ENCODE measurements at regions not wholly inside any gene's neighbourhood (a gene's known extent, or its start where the extent isn't known, plus 50 kb on each side); places are given as distances from the start of the nearest gene placed in this dataset.

- WGBS, 4 donors = 20 to 56% (median 38%) methylated on average over 1 of the region's 1 CpG
- H3K27me3 ChIP-seq = no peaks in the 10 kb centered on the region
These were observed 408.2 kb downstream of the SMARCA1 start for GRCh38 chrX:129115104-129115503.

DNA sequence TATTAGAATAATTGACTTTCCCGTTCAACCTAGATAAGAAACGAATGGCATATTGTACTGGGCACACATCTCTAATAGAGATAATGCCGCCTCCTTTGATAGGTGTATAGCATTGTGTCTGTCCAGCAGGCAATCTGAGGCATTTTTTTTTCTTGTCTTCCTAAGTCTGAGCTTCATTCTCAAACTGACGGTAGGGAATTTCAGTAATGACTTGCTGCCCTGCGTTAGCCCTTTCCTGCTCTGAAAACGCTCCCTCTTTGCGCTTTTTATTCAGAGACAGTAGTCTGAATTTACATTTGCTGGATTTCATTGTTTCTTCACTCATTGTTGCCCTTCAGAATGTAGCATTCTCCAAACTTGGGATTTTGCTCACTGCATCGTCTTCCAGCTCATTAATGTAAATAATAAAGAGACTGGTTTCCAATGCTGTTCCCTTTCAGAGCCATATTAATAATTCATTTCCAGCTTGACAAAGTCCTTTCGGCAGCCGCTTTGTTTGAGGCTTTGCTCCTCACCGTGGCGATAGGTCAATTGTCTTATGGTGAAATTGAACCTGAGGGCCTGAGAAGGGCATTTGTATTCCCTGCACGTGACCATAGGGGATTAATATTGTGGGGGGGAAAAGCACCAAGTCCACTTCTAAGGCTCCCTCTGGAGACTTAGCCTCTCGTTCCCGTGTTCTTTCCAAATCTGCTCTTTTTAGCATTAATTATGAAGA lies 412.1 kb downstream of the SMARCA1 start:
- H3K27me3 ChIP-seq = no peaks in the 10 kb centered on the region
- H3K4me3 ChIP-seq = no peak overlapping the region
- intact Hi-C loops (cut with DNase I) = no loop called here
- DNase-seq = no peak
- H3K9me3 ChIP-seq = no peaks in the 10 kb centered on the region
- WGBS, 4 donors = 72 to 87% (median 82%) methylated on average over 15 of the region's 15 CpGs
- TF ChIP-seq POLR2A (IDR thresholded peaks at IDR 0.05) = no peak
- TF ChIP-seq, protein P1, sequence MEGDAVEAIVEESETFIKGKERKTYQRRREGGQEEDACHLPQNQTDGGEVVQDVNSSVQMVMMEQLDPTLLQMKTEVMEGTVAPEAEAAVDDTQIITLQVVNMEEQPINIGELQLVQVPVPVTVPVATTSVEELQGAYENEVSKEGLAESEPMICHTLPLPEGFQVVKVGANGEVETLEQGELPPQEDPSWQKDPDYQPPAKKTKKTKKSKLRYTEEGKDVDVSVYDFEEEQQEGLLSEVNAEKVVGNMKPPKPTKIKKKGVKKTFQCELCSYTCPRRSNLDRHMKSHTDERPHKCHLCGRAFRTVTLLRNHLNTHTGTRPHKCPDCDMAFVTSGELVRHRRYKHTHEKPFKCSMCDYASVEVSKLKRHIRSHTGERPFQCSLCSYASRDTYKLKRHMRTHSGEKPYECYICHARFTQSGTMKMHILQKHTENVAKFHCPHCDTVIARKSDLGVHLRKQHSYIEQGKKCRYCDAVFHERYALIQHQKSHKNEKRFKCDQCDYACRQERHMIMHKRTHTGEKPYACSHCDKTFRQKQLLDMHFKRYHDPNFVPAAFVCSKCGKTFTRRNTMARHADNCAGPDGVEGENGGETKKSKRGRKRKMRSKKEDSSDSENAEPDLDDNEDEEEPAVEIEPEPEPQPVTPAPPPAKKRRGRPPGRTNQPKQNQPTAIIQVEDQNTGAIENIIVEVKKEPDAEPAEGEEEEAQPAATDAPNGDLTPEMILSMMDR (IDR thresholded peaks at IDR 0.05) = no peak
- no peak overlapping the region for H3K27ac ChIP-seq
- no peaks in the 10 kb centered on the region for H3K4me1 ChIP-seq
- ATAC-seq = no peak
- no peaks in the 10 kb centered on the region for H3K36me3 ChIP-seq

More at GRCh38 chrX:129115104-129115503, 408.2 kb downstream of the SMARCA1 start:
- no peak overlapping the region for H3K4me3 ChIP-seq
- no peaks in the 10 kb centered on the region for H3K36me3 ChIP-seq
- no peaks in the 10 kb centered on the region for H3K4me1 ChIP-seq
- intact Hi-C loops (cut with DNase I) = no loop called here
- no peak for ATAC-seq
- no peak overlapping the region for H3K27ac ChIP-seq
- no peak for DNase-seq
- TF ChIP-seq, protein P1 (IDR thresholded peaks at IDR 0.05) = peak in 5 of 12 donors; percentile 12 to 19 (median 13)
- no peak for TF ChIP-seq POLR2A (IDR thresholded peaks at IDR 0.05)
- H3K9me3 ChIP-seq = no peaks in the 10 kb centered on the region

DNA sequence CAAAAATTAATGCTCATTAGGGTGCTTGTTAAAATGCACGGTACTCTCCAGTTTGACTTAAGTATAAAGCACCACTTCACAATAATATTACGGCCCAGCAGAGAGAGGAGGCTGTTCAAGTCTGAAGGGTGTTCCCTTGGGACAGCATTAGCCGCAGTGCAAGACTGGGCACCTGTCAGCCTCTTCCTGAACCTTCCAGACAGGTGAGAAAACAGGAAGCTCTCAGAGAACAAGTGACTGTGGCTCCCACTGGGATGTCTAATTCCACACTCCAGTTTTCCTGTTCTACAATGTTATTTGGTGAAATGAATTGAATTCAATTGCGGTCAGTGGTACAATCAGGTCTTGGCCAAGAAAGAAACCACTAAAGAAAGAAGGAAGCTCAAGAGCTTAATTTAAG lies 414.4 kb downstream of the SMARCA1 start:
- Histone ChIP-seq H3K4me3 (no peak overlapping the region), H3K9me3 (no peaks in the 10 kb centered on the region), H3K4me1 (no peaks in the 10 kb centered on the region), H3K27ac (no peak overlapping the region), H3K27me3 (no peaks in the 10 kb centered on the region), H3K36me3 (no peaks in the 10 kb centered on the region)
- intact Hi-C loops (cut with DNase I) = no loop called here
- ATAC-seq = no peak
- TF ChIP-seq, protein P1 (IDR thresholded peaks at IDR 0.05) = no peak
- TF ChIP-seq POLR2A (IDR thresholded peaks at IDR 0.05) = no peak
- no peak for DNase-seq
- WGBS, 4 donors = 73 to 87% (median 75%) methylated on average over 4 of the region's 4 CpGs

DNA sequence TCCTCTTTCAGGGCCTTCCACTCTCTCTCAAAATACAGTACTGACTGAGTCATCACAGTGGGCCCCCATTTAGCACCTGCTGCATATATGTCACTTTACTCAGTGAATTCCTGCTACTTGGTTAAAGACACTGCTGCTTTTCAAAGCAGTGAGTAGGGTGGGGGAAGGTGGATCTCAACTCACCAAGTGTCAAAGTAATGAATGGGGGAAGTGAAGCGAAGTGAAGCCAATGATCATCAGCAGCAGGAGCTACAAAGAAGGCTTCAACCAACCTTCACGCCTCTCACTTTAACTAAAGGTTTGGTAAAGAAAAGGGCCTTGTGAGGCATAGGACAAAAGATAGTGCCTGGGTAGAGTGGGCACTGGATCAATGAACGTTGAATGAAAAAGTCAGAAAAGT lies 424.1 kb downstream of the SMARCA1 start:
- ATAC-seq (no peak), DNase-seq (no peak)
- no peaks in the 10 kb centered on the region for H3K9me3 ChIP-seq
- H3K36me3 ChIP-seq = no peaks in the 10 kb centered on the region
- TF ChIP-seq, protein P1 (IDR thresholded peaks at IDR 0.05) = no peak
- TF ChIP-seq POLR2A (IDR thresholded peaks at IDR 0.05) = no peak
- no peak overlapping the region for H3K27ac ChIP-seq
- peaks cover 0 to 5% (median 0%) of the 10 kb centered on the region in 9 donors for H3K27me3 ChIP-seq
- no peak overlapping the region for H3K4me3 ChIP-seq
- no peaks in the 10 kb centered on the region for H3K4me1 ChIP-seq
- WGBS, 4 donors = 67 to 90% (median 83%) methylated on average over 3 of the region's 3 CpGs
- intact Hi-C loops (cut with DNase I) = no loop called here

Measured in heart left ventricle (tissue), 16 donors.